ENCODE measurements at regions not wholly inside any gene's neighbourhood (a gene's known extent, or its start where the extent isn't known, plus 50 kb on each side); places are given as distances from the start of the nearest gene placed in this dataset.

DNA sequence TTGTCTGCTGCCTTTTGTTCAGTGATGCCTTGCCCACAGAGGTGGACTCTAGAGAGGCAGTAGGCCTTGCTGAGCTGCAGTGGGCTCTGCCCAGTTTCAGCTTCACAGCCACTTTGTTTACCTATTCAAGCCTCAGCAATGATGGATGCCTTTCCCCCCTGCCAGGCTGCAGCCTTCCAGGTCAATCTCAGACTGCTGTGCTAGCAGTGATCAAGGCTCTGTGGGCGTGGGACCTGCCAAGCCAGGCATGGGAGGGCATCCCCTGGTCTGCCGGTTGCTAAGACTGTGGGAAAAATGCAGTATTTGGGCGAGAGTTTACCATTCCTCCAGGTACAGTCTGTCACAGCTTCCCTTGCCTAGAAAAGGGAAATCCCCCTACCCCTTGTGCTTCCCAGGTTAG is 175.2 kb upstream of the PBDC1 start:
- intact Hi-C loops (cut with DNase I), result no loop called here
- no peaks in the 10 kb centered on the region for H3K27me3 ChIP-seq
- no peak overlapping the region for H3K27ac ChIP-seq
- H3K9ac ChIP-seq (ENCODE audit: low read depth in 2 of 2, low read length in 2 of 2), result no peak overlapping the region
- TF ChIP-seq, protein P1, sequence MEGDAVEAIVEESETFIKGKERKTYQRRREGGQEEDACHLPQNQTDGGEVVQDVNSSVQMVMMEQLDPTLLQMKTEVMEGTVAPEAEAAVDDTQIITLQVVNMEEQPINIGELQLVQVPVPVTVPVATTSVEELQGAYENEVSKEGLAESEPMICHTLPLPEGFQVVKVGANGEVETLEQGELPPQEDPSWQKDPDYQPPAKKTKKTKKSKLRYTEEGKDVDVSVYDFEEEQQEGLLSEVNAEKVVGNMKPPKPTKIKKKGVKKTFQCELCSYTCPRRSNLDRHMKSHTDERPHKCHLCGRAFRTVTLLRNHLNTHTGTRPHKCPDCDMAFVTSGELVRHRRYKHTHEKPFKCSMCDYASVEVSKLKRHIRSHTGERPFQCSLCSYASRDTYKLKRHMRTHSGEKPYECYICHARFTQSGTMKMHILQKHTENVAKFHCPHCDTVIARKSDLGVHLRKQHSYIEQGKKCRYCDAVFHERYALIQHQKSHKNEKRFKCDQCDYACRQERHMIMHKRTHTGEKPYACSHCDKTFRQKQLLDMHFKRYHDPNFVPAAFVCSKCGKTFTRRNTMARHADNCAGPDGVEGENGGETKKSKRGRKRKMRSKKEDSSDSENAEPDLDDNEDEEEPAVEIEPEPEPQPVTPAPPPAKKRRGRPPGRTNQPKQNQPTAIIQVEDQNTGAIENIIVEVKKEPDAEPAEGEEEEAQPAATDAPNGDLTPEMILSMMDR (IDR thresholded peaks at IDR 0.05), result no peak
- H3K4me3 ChIP-seq, result no peak overlapping the region
- H3K36me3 ChIP-seq, result no peaks in the 10 kb centered on the region
- H3K4me1 ChIP-seq, result no peaks in the 10 kb centered on the region
- H3K9me3 ChIP-seq, result no peaks in the 10 kb centered on the region
- no peak for DNase-seq

DNA sequence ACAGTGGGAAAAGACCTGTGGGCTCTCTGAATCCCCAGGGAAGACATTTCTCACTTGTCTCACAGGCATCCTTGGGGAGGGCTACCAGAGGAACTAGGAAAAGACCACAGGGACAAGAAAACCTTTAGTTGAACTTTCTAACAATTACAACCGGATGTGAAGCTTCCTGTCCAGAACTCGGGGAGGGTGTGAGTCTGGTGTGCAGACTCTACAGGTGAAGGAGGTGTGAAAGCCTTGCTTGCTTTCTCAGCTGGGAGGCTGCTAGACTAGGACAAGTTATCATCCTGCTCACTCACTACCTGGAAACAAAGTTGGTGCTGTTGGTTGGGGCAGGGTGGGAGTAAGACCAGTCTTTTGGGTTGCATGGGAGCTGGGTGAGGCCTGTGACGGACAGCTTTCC is 158.5 kb upstream of the PBDC1 start:
- TF ChIP-seq, protein P1 (IDR thresholded peaks at IDR 0.05), result no peak
- H3K4me1 ChIP-seq, result no peaks in the 10 kb centered on the region
- H3K36me3 ChIP-seq, result no peaks in the 10 kb centered on the region
- DNase-seq, result no peak
- no peak overlapping the region for H3K4me3 ChIP-seq
- no peak overlapping the region for H3K9ac ChIP-seq (ENCODE audit: low read depth in 2 of 2, low read length in 2 of 2)
- no peaks in the 10 kb centered on the region for H3K9me3 ChIP-seq
- H3K27me3 ChIP-seq, result no peaks in the 10 kb centered on the region
- H3K27ac ChIP-seq, result no peak overlapping the region
- intact Hi-C loops (cut with DNase I), result no loop called here

DNA sequence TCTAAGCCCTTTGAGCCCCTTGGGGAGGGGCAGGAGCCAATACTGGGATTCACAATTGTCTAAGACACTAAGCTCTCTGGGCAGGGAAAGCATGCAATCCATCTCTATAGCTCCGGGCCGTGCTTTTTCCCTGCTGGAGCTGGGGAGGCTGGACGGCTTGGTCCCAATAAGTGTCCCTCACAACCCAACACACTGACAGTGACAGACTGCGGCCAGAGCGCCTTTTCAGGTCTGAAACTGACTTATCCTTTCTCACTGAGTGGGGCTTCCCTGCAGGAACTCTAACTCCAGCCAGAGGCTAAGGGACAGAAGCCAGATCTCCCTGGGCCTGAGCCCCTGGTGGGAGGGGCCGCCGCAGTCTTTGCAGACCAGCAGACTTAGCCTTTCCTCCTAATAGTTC is 146.6 kb upstream of the PBDC1 start:
- no peaks in the 10 kb centered on the region for H3K27me3 ChIP-seq
- intact Hi-C loops (cut with DNase I), result no loop called here
- no peak overlapping the region for H3K27ac ChIP-seq
- no peak overlapping the region for H3K9ac ChIP-seq (ENCODE audit: low read depth in 2 of 2, low read length in 2 of 2)
- no peaks in the 10 kb centered on the region for H3K4me1 ChIP-seq
- TF ChIP-seq, protein P1 (IDR thresholded peaks at IDR 0.05), result no peak
- no peak for DNase-seq
- no peaks in the 10 kb centered on the region for H3K36me3 ChIP-seq
- no peak overlapping the region for H3K4me3 ChIP-seq
- no peaks in the 10 kb centered on the region for H3K9me3 ChIP-seq

DNA sequence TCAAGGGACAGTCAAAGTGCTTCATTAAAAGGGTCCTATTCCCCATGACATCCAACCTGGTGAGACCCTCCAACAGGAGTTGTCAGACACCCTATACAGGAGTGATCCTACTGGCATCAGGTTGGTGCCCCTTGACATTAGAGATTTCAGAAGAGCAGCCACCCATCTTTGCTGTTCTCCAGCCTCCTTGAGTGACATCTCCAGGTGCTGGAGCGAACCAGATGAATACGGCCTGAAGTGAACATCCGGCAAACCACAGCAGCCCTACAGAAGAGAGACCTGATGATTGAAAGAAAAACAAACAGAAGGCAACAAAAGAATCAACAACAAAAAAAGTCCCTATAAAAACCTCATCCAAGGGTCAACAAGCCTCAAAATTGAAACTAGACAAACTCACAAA is 146.1 kb upstream of the PBDC1 start:
- no peak overlapping the region for H3K27ac ChIP-seq
- DNase-seq, result no peak
- no peaks in the 10 kb centered on the region for H3K4me1 ChIP-seq
- TF ChIP-seq, protein P1 (IDR thresholded peaks at IDR 0.05), result no peak
- H3K9me3 ChIP-seq, result no peaks in the 10 kb centered on the region
- intact Hi-C loops (cut with DNase I), result no loop called here
- no peaks in the 10 kb centered on the region for H3K27me3 ChIP-seq
- H3K9ac ChIP-seq (ENCODE audit: low read depth in 2 of 2, low read length in 2 of 2), result no peak overlapping the region
- no peak overlapping the region for H3K4me3 ChIP-seq
- no peaks in the 10 kb centered on the region for H3K36me3 ChIP-seq

GRCh38 chrX:76029385-76029784 is 143.5 kb upstream of the PBDC1 start:
- H3K36me3 ChIP-seq, result no peaks in the 10 kb centered on the region
- no peak overlapping the region for H3K27ac ChIP-seq
- H3K4me3 ChIP-seq, result no peak overlapping the region
- intact Hi-C loops (cut with DNase I), result no loop called here
- H3K9me3 ChIP-seq, result no peaks in the 10 kb centered on the region
- H3K27me3 ChIP-seq, result no peaks in the 10 kb centered on the region
- TF ChIP-seq, protein P1 (IDR thresholded peaks at IDR 0.05), result no peak
- H3K4me1 ChIP-seq, result no peaks in the 10 kb centered on the region
- H3K9ac ChIP-seq (ENCODE audit: low read depth in 2 of 2, low read length in 2 of 2), result no peak overlapping the region
- no peak for DNase-seq

DNA sequence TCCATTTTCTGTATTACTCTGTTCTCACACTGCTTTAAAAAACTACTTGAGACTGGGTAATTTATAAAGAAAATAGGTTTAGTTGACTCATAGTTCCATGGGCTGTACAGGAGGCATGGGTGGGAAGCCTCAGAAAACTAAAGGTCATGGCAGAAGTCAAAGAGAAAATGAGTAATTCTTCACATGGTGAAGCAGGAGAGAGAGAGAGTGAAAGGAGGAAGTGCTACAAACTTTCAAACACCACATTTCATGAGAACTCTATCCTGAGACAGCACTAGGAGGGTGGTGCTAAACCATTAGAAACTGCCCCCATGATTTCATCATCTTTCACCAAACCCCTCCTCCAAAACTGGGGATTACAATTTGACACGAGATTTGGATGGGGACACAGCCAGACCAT is 108.0 kb upstream of the PBDC1 start:
- Histone ChIP-seq H3K36me3 (no peaks in the 10 kb centered on the region), H3K9ac (ENCODE audit: low read depth in 2 of 2, low read length in 2 of 2) (no peak overlapping the region), H3K4me1 (no peaks in the 10 kb centered on the region), H3K27ac (no peak overlapping the region), H3K9me3 (no peaks in the 10 kb centered on the region), H3K4me3 (no peak overlapping the region), H3K27me3 (no peaks in the 10 kb centered on the region)
- intact Hi-C loops (cut with DNase I), result no loop called here
- no peak for DNase-seq
- TF ChIP-seq, protein P1 (IDR thresholded peaks at IDR 0.05), result no peak

Measured in colonic mucosa (tissue), 4 donors.